GM19372 (cell line): ENCODE measurements at regions not wholly inside any gene's neighbourhood (a gene's known extent, or its start where the extent isn't known, plus 50 kb on each side); places are given as distances from the start of the nearest gene placed in this dataset.
"Not testable (repeated sequence)": the region's sequence is repeated elsewhere in the genome, so short reads cannot be mapped to it uniquely, and the experiment has no call there.

Experiments used
- ATAC-seq: cut with Tn5 transposase; IDR thresholded peaks from one replicate; pipeline ENCODE4 v1.9.1; 2021; ENCODE audit warnings: mild to moderate bottlenecking, low read depth, moderate library complexity; ENCODE audit not compliant: unreplicated experiment

- ATAC-seq: no peak
Measured at GRCh38 chr6:26172608-26172968, 85.4 kb downstream of the HFE start.

DNA sequence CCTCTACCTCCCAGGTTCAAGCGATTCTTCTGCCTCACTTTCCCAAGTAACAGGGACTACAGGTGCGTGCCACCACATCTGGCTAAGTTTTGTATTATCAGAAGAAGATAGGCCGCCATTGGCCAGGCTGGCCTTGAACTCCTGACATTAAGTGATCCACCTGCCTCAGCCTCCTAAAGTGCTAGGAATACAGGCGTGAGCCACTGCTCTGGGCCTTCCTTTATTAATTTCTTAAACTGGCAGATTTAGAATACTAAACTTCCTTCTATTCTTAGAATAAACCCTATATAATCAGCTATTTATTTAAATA, 86.6 kb downstream of the HFE start:
- ATAC-seq: no peak

GRCh38 chr6:26175033-26175427, 87.8 kb downstream of the HFE start:
- ATAC-seq: no peak

- no peak for ATAC-seq
Measured at GRCh38 chr6:26175428-26176181, 88.4 kb downstream of the HFE start.

DNA sequence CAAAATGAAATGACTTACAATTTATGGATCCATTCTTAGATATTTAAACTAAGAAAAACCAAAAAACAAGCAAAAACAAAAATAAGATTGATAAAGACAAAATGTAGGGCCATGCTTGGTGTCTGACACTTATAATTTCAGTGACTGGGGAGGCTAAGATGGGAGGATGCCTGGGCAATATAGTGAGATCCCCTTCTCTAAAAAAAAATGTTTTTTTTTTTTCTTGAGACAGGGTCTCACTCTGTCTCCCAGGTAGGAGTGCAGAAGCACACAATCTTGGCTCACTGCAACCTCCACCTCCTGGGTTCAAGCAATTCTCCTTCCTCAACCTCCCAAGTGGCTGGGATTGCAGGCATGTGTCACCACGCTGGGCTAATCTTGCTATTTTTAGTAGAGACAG, 92.4 kb downstream of the HFE start:
- ATAC-seq: no peak

- ATAC-seq: no peak
Measured at GRCh38 chr6:26180346-26180745, 93.1 kb downstream of the HFE start.

- ATAC-seq: no peak
Measured at GRCh38 chr6:26183237-26183580, 96.0 kb downstream of the HFE start.

GRCh38 chr6:26183581-26184366, 96.5 kb downstream of the HFE start:
- peak; percentile 58 for ATAC-seq

- ATAC-seq: no peak
Measured at GRCh38 chr6:26184367-26184891, 97.2 kb downstream of the HFE start.

DNA sequence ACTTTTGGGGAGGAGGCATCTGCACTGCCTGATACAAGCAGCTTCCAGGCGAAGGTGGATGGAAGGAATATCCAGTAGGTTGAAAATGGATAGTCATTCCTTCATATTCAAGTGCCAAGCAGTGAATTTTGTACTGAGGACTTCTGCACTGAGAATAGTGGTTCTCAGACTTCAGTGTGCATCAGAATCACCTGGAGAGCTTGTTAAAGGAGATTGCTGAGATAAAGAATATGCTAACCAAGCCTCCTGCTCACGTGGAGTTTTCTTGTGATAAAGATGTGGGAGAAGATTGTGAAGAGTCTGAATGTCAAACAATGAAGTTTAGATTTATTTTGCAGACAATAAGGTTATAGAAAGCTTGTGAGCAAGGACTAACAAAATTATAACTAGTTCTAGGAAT, 97.8 kb downstream of the HFE start:
- ATAC-seq: no peak

DNA sequence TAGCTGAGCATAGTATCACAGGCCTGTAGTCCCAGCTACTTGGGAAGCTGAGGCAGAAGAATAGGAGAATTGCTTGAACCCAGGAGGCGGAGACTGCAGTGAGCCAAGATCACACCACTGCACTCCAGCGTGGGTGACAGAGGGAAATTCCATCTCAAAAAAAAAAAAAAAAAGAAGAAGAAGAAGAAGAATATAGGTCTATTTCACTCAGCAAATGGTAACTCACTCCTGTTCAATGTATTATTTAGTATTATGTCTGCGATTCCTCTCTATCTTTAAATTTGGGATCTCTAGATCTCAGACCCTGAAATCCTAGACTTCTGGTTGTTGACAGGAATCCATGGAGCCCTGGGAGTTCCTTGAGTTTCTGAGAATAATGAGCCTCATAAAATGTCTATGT, 98.6 kb downstream of the HFE start:
- ATAC-seq: no peak

- no peak for ATAC-seq
Measured at GRCh38 chr6:26186652-26187051, 99.4 kb downstream of the HFE start.

DNA sequence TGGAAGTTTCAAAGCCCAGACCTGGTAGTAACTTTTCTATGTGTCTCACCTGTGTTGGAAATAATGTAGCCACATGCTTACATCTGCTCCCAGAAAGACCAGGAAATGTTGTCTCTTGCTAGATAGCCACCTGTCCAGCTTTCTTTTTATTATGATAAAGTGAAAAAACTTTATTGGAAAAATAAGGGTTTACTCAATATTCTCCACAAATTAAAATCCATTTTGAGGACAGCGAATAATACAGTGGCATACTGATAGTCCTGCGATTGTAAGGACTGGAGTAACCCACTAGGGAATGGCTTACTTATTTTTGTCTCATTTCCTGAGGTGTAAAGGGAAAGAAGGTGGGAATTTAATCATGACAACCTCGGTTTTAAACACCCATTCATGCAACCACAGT, 100.1 kb downstream of the HFE start:
- no peak for ATAC-seq

DNA sequence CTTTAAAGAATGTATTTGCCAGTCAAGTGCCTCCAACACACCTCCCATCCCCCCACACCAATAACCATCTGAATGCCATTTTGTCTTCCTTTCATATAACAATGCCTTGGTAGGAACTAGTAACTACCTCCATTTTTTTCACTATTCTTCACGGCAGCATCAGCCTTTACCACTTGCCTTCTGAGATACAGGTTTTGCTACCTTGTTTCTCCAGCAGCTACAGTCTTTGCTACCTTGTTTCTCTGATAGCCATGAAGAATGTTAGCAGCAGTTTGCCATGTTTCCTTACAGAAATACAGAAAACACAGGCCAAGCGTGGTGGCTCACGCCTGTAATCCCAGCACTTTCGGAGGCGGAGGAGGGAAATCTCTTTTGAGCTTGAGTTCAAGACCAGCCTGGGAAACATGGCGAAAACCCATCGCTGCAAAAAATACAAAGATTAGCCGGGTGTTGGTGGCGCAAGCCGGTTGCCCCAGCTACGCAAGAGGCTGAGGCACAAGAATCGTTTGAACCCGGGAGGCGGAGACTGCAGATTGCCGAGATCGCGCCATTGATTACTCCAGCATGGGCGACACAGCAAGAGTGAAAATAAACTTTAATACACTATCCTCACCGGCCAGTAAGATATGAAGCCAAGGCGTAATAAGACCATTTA, 100.9 kb downstream of the HFE start:
- no peak for ATAC-seq

DNA sequence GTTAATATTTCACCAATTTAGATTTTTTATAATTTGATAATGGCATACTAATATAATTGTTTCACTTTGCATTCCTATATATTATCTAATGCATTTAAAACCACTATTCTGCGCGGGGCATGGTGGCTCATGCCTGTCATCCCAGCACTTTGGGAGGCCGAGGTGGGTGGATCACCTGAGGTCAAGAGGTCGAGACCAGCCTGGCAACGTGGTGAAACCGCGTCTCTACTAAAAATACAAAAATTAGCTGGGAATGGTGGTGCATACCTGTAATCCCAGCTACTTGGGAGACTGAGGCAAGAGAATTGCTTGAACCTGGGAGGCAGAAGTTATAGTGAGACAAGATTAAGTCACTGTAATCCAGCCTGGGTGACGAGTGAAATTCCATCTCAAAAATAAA, 104.3 kb downstream of the HFE start:
- ATAC-seq: not testable (repeated sequence)

DNA sequence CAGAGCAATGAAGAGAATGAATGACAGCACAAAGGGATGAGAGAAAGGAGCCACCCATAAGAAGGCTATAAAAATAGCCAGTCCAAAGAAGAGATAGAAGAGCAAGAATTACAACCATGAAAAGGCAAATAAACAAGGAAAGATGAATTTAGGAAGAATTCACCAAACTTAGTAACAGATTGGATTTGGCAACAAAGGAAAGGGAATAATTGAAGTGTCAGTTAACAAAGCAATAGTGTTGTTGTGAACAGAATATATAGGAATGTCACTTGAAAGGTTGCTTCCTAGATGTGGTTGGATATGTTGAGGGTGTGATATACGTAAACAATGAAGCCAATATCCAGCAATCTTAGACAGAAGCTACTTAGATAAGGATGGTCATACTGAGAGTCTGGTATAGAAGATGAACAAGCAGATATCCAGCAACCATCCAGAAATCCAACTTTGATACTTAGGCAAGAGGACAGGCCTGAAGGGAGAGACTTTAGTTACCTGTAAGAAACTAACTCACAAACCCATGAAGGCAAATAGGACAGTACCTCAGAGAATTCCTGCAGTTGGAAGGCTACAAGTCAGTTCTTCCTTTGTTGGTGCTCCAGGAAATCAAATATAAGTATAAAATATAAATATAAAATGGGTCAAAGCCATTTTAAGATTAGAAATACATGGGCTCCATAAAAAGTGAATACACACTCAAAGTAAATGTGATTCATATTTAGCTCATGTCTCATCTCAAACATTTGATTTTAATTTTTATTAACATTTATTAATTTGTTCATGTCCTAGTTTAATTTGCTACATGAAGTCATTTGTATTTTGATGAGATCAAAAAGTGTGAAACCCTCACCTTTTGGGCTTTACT, 106.5 kb downstream of the HFE start:
- no peak for ATAC-seq

- no peak for ATAC-seq
Measured at GRCh38 chr6:26194329-26194701, 107.1 kb downstream of the HFE start.

GRCh38 chr6:26194816-26195375, 107.7 kb downstream of the HFE start:
- no peak for ATAC-seq

GRCh38 chr6:26195376-26195923, 108.2 kb downstream of the HFE start:
- no peak for ATAC-seq
